ENCODE measurements at regions not wholly inside any gene's neighbourhood (a gene's known extent, or its start where the extent isn't known, plus 50 kb on each side); places are given as distances from the start of the nearest gene placed in this dataset.

- FAIRE-seq (no peak), DNase-seq (ENCODE audit: low read depth, low spot score) (no peak)
- Histone ChIP-seq H3K9me1 (replicated peaks; ENCODE audit: control insufficient read depth, extremely low read depth, insufficient read depth, low read length) (no peaks in the 10 kb centered on the region), H3K27me3 (ENCODE audit: control insufficient read depth in 2 of 2, insufficient read depth in 2 of 2, low read length in 2 of 2) (no peaks in the 10 kb centered on the region), H3K4me1 (ENCODE audit: control insufficient read depth, extremely low read depth, insufficient read depth, low read length) (no peaks in the 10 kb centered on the region), H2AFZ (ENCODE audit: low read depth, low read length) (no peak overlapping the region), H3K9ac (replicated peaks; ENCODE audit: extremely low read depth, insufficient read depth, low read length) (no peak overlapping the region), H3K36me3 (ENCODE audit: control insufficient read depth in 2 of 2, extremely low read depth in 1 of 2, insufficient read depth in 2 of 2, low read length in 2 of 2) (no peaks in the 10 kb centered on the region), H3K27ac (ENCODE audit: insufficient read depth, low read depth, low read length) (no peak overlapping the region), H3K4me3 (replicated peaks in 1 of 3; ENCODE audit: insufficient read depth in 1 of 3, low read depth in 1 of 3, low read length in 3 of 3) (no peak overlapping the region), H4K20me1 (replicated peaks; ENCODE audit: control insufficient read depth, extremely low read depth, insufficient read depth, low read length) (no peaks in the 10 kb centered on the region), H3K4me2 (ENCODE audit: insufficient read depth, low read length) (no peak overlapping the region), H3K79me2 (ENCODE audit: control insufficient read depth, insufficient read depth, low read length) (no peaks in the 10 kb centered on the region), H3K9me3 (replicated peaks; ENCODE audit: control insufficient read depth, insufficient read depth, low read length) (no peaks in the 10 kb centered on the region)
- ChIA-PET POLR2A (no interaction called here), CTCF (no interaction called here)
- intact Hi-C loops (cut with micrococcal nuclease) (no loop called here), dilution Hi-C loops (cut with MboI; ENCODE audit: extremely low pct_ligation_motif_present, low sequenced_read_pairs) (no loop called here)
- no TSS peak for BruUV-seq (replicated peaks)
- no peak for TF ChIP-seq GATA2 (IDR thresholded peaks at IDR 0.05; ENCODE audit: insufficient read depth, insufficient read length, low read depth, low read length)
- TF ChIP-seq POLR2AphosphoS5 (IDR thresholded peaks at IDR 0.05; ENCODE audit: insufficient read depth, low read depth, low read length), result no peak
- TF ChIP-seq MAX (IDR thresholded peaks at IDR 0.05; ENCODE audit: insufficient read depth, insufficient read length), result no peak
- TF ChIP-seq POLR2A (IDR thresholded peaks at IDR 0.05; ENCODE audit: low read depth, low read length), result no peak
- no peak for TF ChIP-seq FOS (IDR thresholded peaks at IDR 0.05; ENCODE audit: borderline replicate concordance, insufficient read depth, low read length)
- TF ChIP-seq MYC (IDR thresholded peaks at IDR 0.05; ENCODE audit: low read depth, low read length), result no peak
- TF ChIP-seq JUN (IDR thresholded peaks at IDR 0.05; ENCODE audit: borderline replicate concordance, insufficient read depth, insufficient read length, low read depth), result no peak
These were observed 71.4 kb upstream of the CST7 start for GRCh38 chr20:24877652-24878051.

DNA sequence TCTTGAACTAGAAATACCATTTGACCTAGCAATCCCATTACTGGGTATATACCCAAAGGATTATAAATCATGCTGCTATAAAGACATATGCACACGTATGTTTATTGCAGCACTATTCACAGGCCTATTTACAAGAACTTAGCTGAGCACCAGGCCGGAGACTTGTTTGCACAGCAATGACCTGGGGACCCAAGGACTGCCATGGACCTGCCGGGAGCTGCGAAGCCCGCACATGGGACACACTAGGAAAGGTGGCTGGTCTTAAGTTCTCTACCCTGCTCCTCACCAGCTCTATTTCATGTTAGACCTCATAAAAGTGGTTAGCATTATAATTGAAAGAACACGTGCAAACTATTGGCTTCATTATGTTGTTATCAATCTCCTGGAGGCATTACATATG lies 70.4 kb upstream of the CST7 start:
- intact Hi-C loops (cut with micrococcal nuclease), result no loop called here
- Histone ChIP-seq H3K9me1 (replicated peaks; ENCODE audit: control insufficient read depth, extremely low read depth, insufficient read depth, low read length) (no peaks in the 10 kb centered on the region), H3K27me3 (ENCODE audit: control insufficient read depth in 2 of 2, insufficient read depth in 2 of 2, low read length in 2 of 2) (no peaks in the 10 kb centered on the region), H3K4me1 (ENCODE audit: control insufficient read depth, extremely low read depth, insufficient read depth, low read length) (no peaks in the 10 kb centered on the region), H3K27ac (ENCODE audit: insufficient read depth, low read depth, low read length) (no peak overlapping the region), H3K4me2 (ENCODE audit: insufficient read depth, low read length) (no peak overlapping the region), H4K20me1 (replicated peaks; ENCODE audit: control insufficient read depth, extremely low read depth, insufficient read depth, low read length) (no peaks in the 10 kb centered on the region), H3K36me3 (ENCODE audit: control insufficient read depth in 2 of 2, extremely low read depth in 1 of 2, insufficient read depth in 2 of 2, low read length in 2 of 2) (no peaks in the 10 kb centered on the region), H3K79me2 (ENCODE audit: control insufficient read depth, insufficient read depth, low read length) (no peaks in the 10 kb centered on the region), H3K4me3 (replicated peaks in 1 of 3; ENCODE audit: insufficient read depth in 1 of 3, low read depth in 1 of 3, low read length in 3 of 3) (no peak overlapping the region), H3K9ac (replicated peaks; ENCODE audit: extremely low read depth, insufficient read depth, low read length) (no peak overlapping the region), H2AFZ (ENCODE audit: low read depth, low read length) (no peak overlapping the region), H3K9me3 (replicated peaks; ENCODE audit: control insufficient read depth, insufficient read depth, low read length) (no peaks in the 10 kb centered on the region)
- ChIA-PET CTCF (no interaction called here), POLR2A (no interaction called here)
- no TSS peak for BruUV-seq (replicated peaks)
- TF ChIP-seq MYC (IDR thresholded peaks at IDR 0.05; ENCODE audit: low read depth, low read length) (no peak), GATA2 (IDR thresholded peaks at IDR 0.05; ENCODE audit: insufficient read depth, insufficient read length, low read depth, low read length) (no peak), FOS (IDR thresholded peaks at IDR 0.05; ENCODE audit: borderline replicate concordance, insufficient read depth, low read length) (no peak), POLR2AphosphoS5 (IDR thresholded peaks at IDR 0.05; ENCODE audit: insufficient read depth, low read depth, low read length) (no peak), JUN (IDR thresholded peaks at IDR 0.05; ENCODE audit: borderline replicate concordance, insufficient read depth, insufficient read length, low read depth) (no peak), EZH2 (IDR thresholded peaks at IDR 0.05; ENCODE audit: borderline replicate concordance, low read depth, low read length, severe bottlenecking) (no peak), MAX (IDR thresholded peaks at IDR 0.05; ENCODE audit: insufficient read depth, insufficient read length) (no peak), POLR2A (IDR thresholded peaks at IDR 0.05; ENCODE audit: low read depth, low read length) (no peak)
- TF ChIP-seq, protein P1, sequence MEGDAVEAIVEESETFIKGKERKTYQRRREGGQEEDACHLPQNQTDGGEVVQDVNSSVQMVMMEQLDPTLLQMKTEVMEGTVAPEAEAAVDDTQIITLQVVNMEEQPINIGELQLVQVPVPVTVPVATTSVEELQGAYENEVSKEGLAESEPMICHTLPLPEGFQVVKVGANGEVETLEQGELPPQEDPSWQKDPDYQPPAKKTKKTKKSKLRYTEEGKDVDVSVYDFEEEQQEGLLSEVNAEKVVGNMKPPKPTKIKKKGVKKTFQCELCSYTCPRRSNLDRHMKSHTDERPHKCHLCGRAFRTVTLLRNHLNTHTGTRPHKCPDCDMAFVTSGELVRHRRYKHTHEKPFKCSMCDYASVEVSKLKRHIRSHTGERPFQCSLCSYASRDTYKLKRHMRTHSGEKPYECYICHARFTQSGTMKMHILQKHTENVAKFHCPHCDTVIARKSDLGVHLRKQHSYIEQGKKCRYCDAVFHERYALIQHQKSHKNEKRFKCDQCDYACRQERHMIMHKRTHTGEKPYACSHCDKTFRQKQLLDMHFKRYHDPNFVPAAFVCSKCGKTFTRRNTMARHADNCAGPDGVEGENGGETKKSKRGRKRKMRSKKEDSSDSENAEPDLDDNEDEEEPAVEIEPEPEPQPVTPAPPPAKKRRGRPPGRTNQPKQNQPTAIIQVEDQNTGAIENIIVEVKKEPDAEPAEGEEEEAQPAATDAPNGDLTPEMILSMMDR (IDR thresholded peaks at IDR 0.05; ENCODE audit: extremely low read depth in 1 of 2, insufficient read depth in 1 of 2, low read depth in 1 of 2, low read length in 2 of 2), result no peak
- FAIRE-seq (no peak), DNase-seq (ENCODE audit: low read depth, low spot score) (no peak)
- dilution Hi-C loops (cut with MboI; ENCODE audit: extremely low pct_ligation_motif_present, low sequenced_read_pairs), result no loop called here

Measured in endothelial cell of umbilical vein (primary cell).